CD14-positive monocyte (primary cell): ENCODE measurements at regions not wholly inside any gene's neighbourhood (a gene's known extent, or its start where the extent isn't known, plus 50 kb on each side); places are given as distances from the start of the nearest gene placed in this dataset.

ENCODE experiments used
- DNase-seq, 3 donors: peaks; one replicate each; pipeline ENCODE4 v3.0.0-alpha.2; 2011 to 2022
- H2AFZ ChIP-seq: 2 replicates; pipeline ENCODE4 v1.6.0; 2012; ENCODE audit warnings: mild to moderate bottlenecking, low read depth, low read length, inconsistent platforms; ENCODE audit not compliant: insufficient read depth, poor library complexity, severe bottlenecking
- H3K27ac ChIP-seq, 2 donors: 1 replicate in 1 of 2; 2 replicates in 1 of 2; pipeline ENCODE4 v1.5.1; 2012 to 2013; ENCODE audit warnings: low read length in 2 of 2, control low read depth in 1 of 2, inconsistent platforms in 1 of 2, low read depth in 1 of 2, mild to moderate bottlenecking in 1 of 2
- H3K27me3 ChIP-seq, 2 donors: one replicate each; pipeline versions ENCODE4 v1.6.0 to v1.6.1; 2011 to 2013; ENCODE audit warnings: low read length in 2 of 2; ENCODE audit not compliant: control insufficient read depth in 2 of 2, insufficient read depth in 2 of 2
- H3K36me3 ChIP-seq, 2 donors: replicated peaks in 1 of 2; 1 replicate in 1 of 2; 2 replicates in 1 of 2; pipeline versions ENCODE4 v1.5.1 to v1.6.1; 2012 to 2013; ENCODE audit warnings: low read length in 2 of 2, control low read depth in 1 of 2, inconsistent platforms in 1 of 2, mild to moderate bottlenecking in 1 of 2; ENCODE audit not compliant: insufficient read depth in 2 of 2, control insufficient read depth in 1 of 2
- H3K4me1 ChIP-seq, 2 donors: 1 replicate in 1 of 2; 2 replicates in 1 of 2; pipeline versions ENCODE4 v1.5.1 to v1.6.1; 2012 to 2013; ENCODE audit warnings: low read length in 2 of 2, control low read depth in 1 of 2, inconsistent platforms in 1 of 2, mild to moderate bottlenecking in 1 of 2, moderate library complexity in 1 of 2; ENCODE audit not compliant: insufficient read depth in 2 of 2, control insufficient read depth in 1 of 2
- H3K4me2 ChIP-seq: replicated peaks from 2 replicates; pipeline ENCODE3; 2012; ENCODE audit warnings: low read length, moderate library complexity, mild to moderate bottlenecking; ENCODE audit not compliant: poor library complexity, severe bottlenecking; ENCODE audit errors: extremely low read depth
- H3K4me3 ChIP-seq, 3 experiments: fragments of 200-600 bp in 1 of 3; sonication (generic) in 1 of 3; replicated peaks in 1 of 3; 1 replicate in 2 of 3; 2 replicates in 1 of 3; pipeline ENCODE4 v1.5.1; 2011 to 2013; ENCODE audit warnings: low read length in 3 of 3, mild to moderate bottlenecking in 3 of 3, control low read depth in 2 of 3, low read depth in 2 of 3, inconsistent platforms in 1 of 3, moderate library complexity in 1 of 3
- H3K79me2 ChIP-seq: 2 replicates; pipeline ENCODE4 v1.6.0; 2012; ENCODE audit warnings: mild to moderate bottlenecking, control low read depth, inconsistent platforms, low read length, moderate library complexity; ENCODE audit not compliant: insufficient read depth
- H3K9ac ChIP-seq: 2 replicates; pipeline ENCODE4 v1.6.0; 2017; ENCODE audit warnings: low read length, mild to moderate bottlenecking; ENCODE audit not compliant: insufficient read depth, poor library complexity, severe bottlenecking
- H3K9me3 ChIP-seq, 2 donors: replicated peaks in 1 of 2; 1 replicate in 1 of 2; 2 replicates in 1 of 2; pipeline versions ENCODE4 v1.5.1 to v1.6.1; 2012 to 2013; ENCODE audit warnings: low read length in 2 of 2, control low read depth in 1 of 2; ENCODE audit not compliant: control insufficient read depth in 1 of 2, insufficient read depth in 1 of 2
- H4K20me1 ChIP-seq: 2 replicates; pipeline ENCODE4 v1.6.0; 2012; ENCODE audit warnings: mild to moderate bottlenecking, low read length, control low read depth, moderate library complexity; ENCODE audit not compliant: insufficient read depth
- H3K27ac Mint-ChIP-seq, 7 donors: one replicate each; pipeline ENCODE4 v1.8.0; 2020; ENCODE audit warnings: mild to moderate bottlenecking in 7 of 7, mixed read lengths in 7 of 7, moderate library complexity in 6 of 7, inconsistent platforms in 2 of 7
- H3K27me3 Mint-ChIP-seq, 3 donors: one replicate each; pipeline ENCODE4 v1.8.0; 2021 to 2022; ENCODE audit warnings: low read depth in 3 of 3, mild to moderate bottlenecking in 3 of 3, mixed read lengths in 3 of 3, moderate library complexity in 3 of 3, inconsistent platforms in 1 of 3
- H3K36me3 Mint-ChIP-seq, 2 donors: one replicate each; pipeline ENCODE4 v1.8.0; 2020; ENCODE audit warnings: mixed read lengths in 2 of 2, inconsistent platforms in 1 of 2, mild to moderate bottlenecking in 1 of 2
- H3K4me1 Mint-ChIP-seq: one replicate; pipeline ENCODE4 v1.8.0; 2020; ENCODE audit warnings: mild to moderate bottlenecking, mixed read lengths
- H3K4me3 Mint-ChIP-seq, 2 donors: one replicate each; pipeline ENCODE4 v1.8.0; 2020; ENCODE audit warnings: mild to moderate bottlenecking in 2 of 2, mixed read lengths in 2 of 2, moderate library complexity in 1 of 2
- H3K9me3 Mint-ChIP-seq, 7 donors: one replicate each; pipeline ENCODE4 v1.8.0; 2020 to 2022; ENCODE audit warnings: mixed read lengths in 7 of 7, mild to moderate bottlenecking in 6 of 7, moderate library complexity in 6 of 7, inconsistent platforms in 2 of 7
- WGBS: methylation state at CpG from one replicate; pipeline ENCODE4 v1.1.5; 2013; ENCODE audit warnings: missing lambda C conversion rate; ENCODE audit not compliant: insufficient coverage; 5-methylcytosine and 5-hydroxymethylcytosine counted together
- intact Hi-C, 2 donors: fragments of 100-400 bp; cut with micrococcal nuclease; formaldehyde crosslinking; loops; one replicate each; pipeline versions ENCODE4 v1.15.0 to v1.15.1; 2023
- TF ChIP-seq, protein P1 (sequence below): fragments of 200-600 bp; IDR thresholded peaks from one replicate; pipeline ENCODE4 v1.8.0; 2022; ENCODE audit warnings: antibody characterized with exemption, mild to moderate bottlenecking

DNA sequence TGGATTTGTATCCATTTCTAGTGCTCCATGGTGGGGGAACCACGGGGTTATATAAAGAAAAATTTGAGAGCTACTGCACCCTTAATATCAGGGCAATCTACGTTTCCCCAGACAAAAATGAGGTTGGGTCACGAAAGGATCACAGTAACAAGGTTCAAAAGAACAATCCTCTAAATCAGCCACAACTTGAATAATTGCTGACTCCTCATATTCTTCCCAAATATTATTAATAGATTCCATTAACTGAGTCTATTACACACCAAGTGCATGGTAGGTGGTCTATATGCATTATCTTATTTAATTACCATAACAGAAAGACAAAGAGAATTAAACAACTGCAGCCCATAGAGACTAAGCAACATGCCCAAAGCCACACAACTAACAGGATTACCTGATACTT, 438.2 kb downstream of the ETNK1 start:
- DNase-seq: no peak
- H3K36me3 Mint-ChIP-seq: no peaks in the 10 kb centered on the region
- H3K9me3 Mint-ChIP-seq: peaks cover 0 to 7% (median 3%) of the 10 kb centered on the region in 7 donors
- H3K4me3 Mint-ChIP-seq: no peak overlapping the region
- TF ChIP-seq, protein P1, sequence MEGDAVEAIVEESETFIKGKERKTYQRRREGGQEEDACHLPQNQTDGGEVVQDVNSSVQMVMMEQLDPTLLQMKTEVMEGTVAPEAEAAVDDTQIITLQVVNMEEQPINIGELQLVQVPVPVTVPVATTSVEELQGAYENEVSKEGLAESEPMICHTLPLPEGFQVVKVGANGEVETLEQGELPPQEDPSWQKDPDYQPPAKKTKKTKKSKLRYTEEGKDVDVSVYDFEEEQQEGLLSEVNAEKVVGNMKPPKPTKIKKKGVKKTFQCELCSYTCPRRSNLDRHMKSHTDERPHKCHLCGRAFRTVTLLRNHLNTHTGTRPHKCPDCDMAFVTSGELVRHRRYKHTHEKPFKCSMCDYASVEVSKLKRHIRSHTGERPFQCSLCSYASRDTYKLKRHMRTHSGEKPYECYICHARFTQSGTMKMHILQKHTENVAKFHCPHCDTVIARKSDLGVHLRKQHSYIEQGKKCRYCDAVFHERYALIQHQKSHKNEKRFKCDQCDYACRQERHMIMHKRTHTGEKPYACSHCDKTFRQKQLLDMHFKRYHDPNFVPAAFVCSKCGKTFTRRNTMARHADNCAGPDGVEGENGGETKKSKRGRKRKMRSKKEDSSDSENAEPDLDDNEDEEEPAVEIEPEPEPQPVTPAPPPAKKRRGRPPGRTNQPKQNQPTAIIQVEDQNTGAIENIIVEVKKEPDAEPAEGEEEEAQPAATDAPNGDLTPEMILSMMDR: no peak
- Histone ChIP-seq H3K4me2 (no peak overlapping the region), H3K36me3 (no peaks in the 10 kb centered on the region), H3K27ac (no peak overlapping the region), H3K79me2 (no peaks in the 10 kb centered on the region), H4K20me1 (no peaks in the 10 kb centered on the region), H3K4me3 (no peak overlapping the region), H3K9me3 (no peaks in the 10 kb centered on the region), H2AFZ (no peak overlapping the region), H3K27me3 (no peaks in the 10 kb centered on the region), H3K9ac (no peak overlapping the region), H3K4me1 (no peaks in the 10 kb centered on the region)
- intact Hi-C loops: no loop called here
- H3K27ac Mint-ChIP-seq: no peak overlapping the region
- WGBS: no CpG with 5 or more reads among the region's 3 CpGs
- H3K4me1 Mint-ChIP-seq: no peaks in the 10 kb centered on the region
- H3K27me3 Mint-ChIP-seq: peaks cover 0 to under 1% (median 0%) of the 10 kb centered on the region in 3 donors

DNA sequence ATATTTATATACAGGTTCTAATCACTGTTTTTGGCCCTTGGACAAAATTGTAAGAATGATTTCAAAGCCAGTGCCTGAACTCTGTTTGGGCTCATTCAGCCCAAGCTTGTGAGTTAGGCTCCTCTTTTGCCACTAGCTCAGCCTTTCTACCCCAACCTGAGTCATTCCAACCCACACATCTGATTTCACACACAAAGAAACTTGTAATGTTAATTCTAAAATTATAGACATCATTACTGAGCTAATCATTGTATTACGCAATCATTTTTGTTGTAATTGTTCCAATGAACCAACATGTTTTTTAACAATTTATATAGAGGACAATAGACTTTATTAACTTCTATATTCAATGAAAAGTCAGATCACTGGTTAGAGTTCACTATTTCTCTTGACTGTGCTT, 441.1 kb downstream of the ETNK1 start:
- no peak overlapping the region for H3K4me3 ChIP-seq
- no peaks in the 10 kb centered on the region for H4K20me1 ChIP-seq
- H3K36me3 ChIP-seq: no peaks in the 10 kb centered on the region
- peaks cover 0 to 5% of the 10 kb centered on the region in 2 donors for H3K9me3 ChIP-seq
- no peak for DNase-seq
- no peaks in the 10 kb centered on the region for H3K4me1 ChIP-seq
- Mint-ChIP-seq H3K9me3 (peaks cover 0 to 9% (median 3%) of the 10 kb centered on the region in 7 donors), H3K27ac (no peak overlapping the region), H3K36me3 (no peaks in the 10 kb centered on the region), H3K4me3 (no peak overlapping the region), H3K27me3 (peaks cover 0 to 4% (median 0%) of the 10 kb centered on the region in 3 donors), H3K4me1 (no peaks in the 10 kb centered on the region)
- no peak overlapping the region for H3K9ac ChIP-seq
- no peak overlapping the region for H2AFZ ChIP-seq
- intact Hi-C loops: no loop called here
- WGBS: no CpG with 5 or more reads among the region's 1 CpG
- TF ChIP-seq, protein P1: no peak
- H3K27me3 ChIP-seq: no peaks in the 10 kb centered on the region
- no peak overlapping the region for H3K27ac ChIP-seq
- no peak overlapping the region for H3K4me2 ChIP-seq
- H3K79me2 ChIP-seq: no peaks in the 10 kb centered on the region
